Loucy (cell line): ENCODE measurements at regions not wholly inside any gene's neighbourhood (a gene's known extent, or its start where the extent isn't known, plus 50 kb on each side); places are given as distances from the start of the nearest gene placed in this dataset.

ENCODE experiments used
- CTCF ChIP-seq: fragments of 200-600 bp; sonication (generic); conservative IDR thresholded peaks from 2 replicates; pipeline ENCODE4 v1.5.1; 2014; ENCODE audit warnings: mild to moderate bottlenecking, antibody characterized with exemption, low read length
- EZH2phosphoT487 ChIP-seq: fragments of 200-600 bp; IDR thresholded peaks from 2 replicates; pipeline ENCODE4 v1.6.1; 2018; ENCODE audit warnings: antibody characterized with exemption, mild to moderate bottlenecking, moderate library complexity, borderline replicate concordance

GRCh38 chr2:102092535-102092934 is 50.0 kb upstream of the IL1R1 start:
- TF ChIP-seq CTCF (no peak), EZH2phosphoT487 (no peak)
